Naive thymus-derived CD4-positive, alpha-beta T cell (primary cell): ENCODE measurements at regions not wholly inside any gene's neighbourhood (a gene's known extent, or its start where the extent isn't known, plus 50 kb on each side); places are given as distances from the start of the nearest gene placed in this dataset.

ENCODE experiments used
- ATAC-seq: fragments of 150-1000 bp; cut with Tn5 transposase; 2 replicates; pipeline ENCODE4 v1.10.0; 2021; ENCODE audit warnings: mild to moderate bottlenecking, moderate library complexity
- CTCF ChIA-PET: fragments of 350-600 bp; sonication (Branson Sonifier 250); formaldehyde crosslinking; loops from one replicate; lab custom pipeline; 2021; ENCODE audit warnings: antibody characterized with exemption; lab: Charles Lee
- POLR2A ChIA-PET: fragments of 350-600 bp; sonication (Branson Sonifier 250); formaldehyde crosslinking; loops from one replicate; lab custom pipeline; 2021; ENCODE audit warnings: antibody characterized with exemption, inconsistent platforms; lab: Charles Lee
- DNase-seq, 9 donors: peaks; one replicate each; pipeline versions ENCODE4 v3.0.0 to v3.0.0-alpha.2; 2020 to 2022; ENCODE audit warnings: mixed read lengths in 1 of 9
- H3K27ac ChIP-seq: one replicate; pipeline ENCODE4 v1.7.0; 2013; ENCODE audit warnings: mild to moderate bottlenecking, low read depth, low read length, moderate library complexity
- H3K27me3 ChIP-seq, 2 donors: one replicate each; pipeline ENCODE4 v1.7.0; 2013; ENCODE audit warnings: low read length in 2 of 2, mild to moderate bottlenecking in 2 of 2, moderate library complexity in 2 of 2; ENCODE audit not compliant: control insufficient read depth in 2 of 2, insufficient read depth in 2 of 2
- H3K36me3 ChIP-seq, 3 experiments: 1 replicate in 2 of 3; 2 replicates in 1 of 3; pipeline ENCODE4 v1.7.0; 2013; ENCODE audit warnings: low read length in 3 of 3, mild to moderate bottlenecking in 3 of 3, moderate library complexity in 1 of 3; ENCODE audit not compliant: insufficient read depth in 3 of 3, control insufficient read depth in 2 of 3
- H3K4me1 ChIP-seq, 2 donors: one replicate each; pipeline ENCODE4 v1.7.0; 2013; ENCODE audit warnings: low read length in 2 of 2, mild to moderate bottlenecking in 2 of 2, moderate library complexity in 1 of 2; ENCODE audit not compliant: control insufficient read depth in 2 of 2, insufficient read depth in 2 of 2
- H3K4me3 ChIP-seq: 2 replicates; pipeline ENCODE4 v1.7.0; 2013; ENCODE audit warnings: mild to moderate bottlenecking, low read length
- H3K9me3 ChIP-seq, 3 experiments: 1 replicate in 2 of 3; 2 replicates in 1 of 3; pipeline ENCODE4 v1.7.0; 2013; ENCODE audit warnings: low read length in 3 of 3; ENCODE audit not compliant: control insufficient read depth in 2 of 3
- H3K27ac Mint-ChIP-seq, 9 donors: one replicate each; pipeline ENCODE4 v1.8.0; 2020 to 2022; ENCODE audit warnings: mixed read lengths in 9 of 9, mild to moderate bottlenecking in 8 of 9, moderate library complexity in 5 of 9, inconsistent platforms in 2 of 9
- H3K27me3 Mint-ChIP-seq, 5 donors: one replicate each; pipeline ENCODE4 v1.8.0; 2021 to 2022; ENCODE audit warnings: mixed read lengths in 5 of 5, mild to moderate bottlenecking in 1 of 5
- H3K36me3 Mint-ChIP-seq, 5 donors: one replicate each; pipeline ENCODE4 v1.8.0; 2020 to 2022; ENCODE audit warnings: mixed read lengths in 5 of 5, mild to moderate bottlenecking in 3 of 5, inconsistent platforms in 1 of 5
- H3K4me1 Mint-ChIP-seq, 7 donors: one replicate each; pipeline ENCODE4 v1.8.0; 2020 to 2022; ENCODE audit warnings: mixed read lengths in 7 of 7, mild to moderate bottlenecking in 3 of 7, inconsistent platforms in 1 of 7
- H3K4me3 Mint-ChIP-seq, 10 donors: one replicate each; pipeline ENCODE4 v1.8.0; 2020 to 2022; ENCODE audit warnings: mild to moderate bottlenecking in 10 of 10, mixed read lengths in 10 of 10, moderate library complexity in 6 of 10, inconsistent platforms in 2 of 10
- H3K9me3 Mint-ChIP-seq, 11 donors: one replicate each; pipeline ENCODE4 v1.8.0; 2020 to 2022; ENCODE audit warnings: mixed read lengths in 11 of 11, mild to moderate bottlenecking in 4 of 11, inconsistent platforms in 1 of 11, moderate library complexity in 1 of 11
- intact Hi-C, 2 donors: fragments of 100-400 bp; cut with micrococcal nuclease; formaldehyde crosslinking; loops; one replicate each; pipeline ENCODE4 v1.15.1; 2023

DNA sequence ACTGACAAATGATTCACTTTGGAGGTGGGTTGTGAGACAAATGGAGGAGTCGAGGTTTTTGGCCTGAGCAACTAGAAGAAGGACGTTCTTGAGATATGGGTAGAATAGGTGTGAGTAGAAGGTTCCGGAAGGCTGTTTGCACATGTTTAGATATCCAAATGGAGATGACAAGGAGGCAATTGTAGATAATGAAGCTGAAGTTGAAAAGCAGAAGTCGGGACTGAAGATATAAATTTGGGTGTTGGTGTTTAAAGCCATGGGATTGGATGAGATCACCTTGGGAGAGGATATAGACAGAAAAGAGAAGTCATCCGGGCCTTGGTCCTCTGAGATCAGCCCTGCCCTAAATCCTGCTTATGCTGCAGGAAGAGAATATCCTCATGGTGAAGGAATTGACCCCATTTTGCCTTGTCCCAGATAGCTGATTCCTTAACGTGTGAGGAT lies 75.5 kb upstream of the CD44 start:
- Mint-ChIP-seq H3K9me3 (peaks cover 0 to 13% (median 0%) of the 10 kb centered on the region in 11 donors), H3K27me3 (peaks cover 0 to 7% (median 0%) of the 10 kb centered on the region in 5 donors), H3K27ac (no peak overlapping the region), H3K4me3 (no peak overlapping the region), H3K4me1 (peaks cover 31 to 57% (median 50%) of the 10 kb centered on the region in 7 donors), H3K36me3 (peaks cover 0 to 23% (median 0%) of the 10 kb centered on the region in 5 donors)
- Histone ChIP-seq H3K36me3 (no peaks in the 10 kb centered on the region), H3K27ac (no peak overlapping the region), H3K4me1 (peaks cover 33 to 41% of the 10 kb centered on the region in 2 donors), H3K9me3 (no peaks in the 10 kb centered on the region), H3K4me3 (no peak overlapping the region), H3K27me3 (no peaks in the 10 kb centered on the region)
- CTCF ChIA-PET, result no interaction called here
- POLR2A ChIA-PET, result interaction anchor here (0.6 to 4.0 kb wide), 8 partner anchors 10 to 57 kb away, joined by 3 to 21 read pairs (median 4); no protein-coding TSS in a partner anchor
- no peak for DNase-seq
- intact Hi-C loops, result no loop called here
- no peak for ATAC-seq

DNA sequence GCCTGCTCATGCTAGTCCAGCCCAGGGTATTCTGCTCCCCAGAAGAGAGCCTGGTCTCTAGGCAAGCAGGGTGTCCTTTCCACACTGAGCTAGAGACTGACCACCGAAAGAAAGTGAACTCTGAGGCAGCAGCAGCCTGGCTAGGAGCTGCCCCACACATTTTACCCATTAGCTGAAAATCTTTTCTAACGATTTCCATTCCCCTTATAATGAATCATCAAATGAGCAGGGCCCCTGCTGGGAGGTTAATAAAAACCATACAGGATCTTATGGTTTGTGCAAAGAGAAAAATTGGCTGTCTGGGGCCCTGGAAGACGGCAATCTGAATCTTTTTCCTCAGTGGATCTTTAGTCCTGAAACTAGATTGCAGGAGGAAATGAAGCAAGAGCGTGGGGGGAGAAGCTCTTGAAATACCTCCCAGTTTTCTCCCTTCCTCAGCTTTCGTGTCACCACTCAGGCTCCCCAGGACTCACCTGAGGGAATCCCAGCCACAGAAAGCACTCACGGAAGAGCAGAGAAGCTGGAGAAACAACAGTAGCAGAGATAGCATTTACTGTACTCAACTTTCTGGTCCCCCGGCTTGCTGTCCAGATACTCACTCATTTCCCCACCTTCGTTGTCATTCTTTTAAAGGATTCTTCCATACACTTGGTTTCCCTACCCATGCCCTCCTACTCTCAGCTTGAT lies 74.7 kb upstream of the CD44 start:
- DNase-seq (no peak), ATAC-seq (no peak)
- Mint-ChIP-seq H3K27me3 (peaks cover 0 to 7% (median 0%) of the 10 kb centered on the region in 5 donors), H3K36me3 (peaks cover 0 to 18% (median 4%) of the 10 kb centered on the region in 5 donors), H3K4me1 (peaks cover 23 to 55% (median 42%) of the 10 kb centered on the region in 7 donors), H3K27ac (no peak overlapping the region), H3K4me3 (no peak overlapping the region), H3K9me3 (peaks cover 0 to 13% (median 1%) of the 10 kb centered on the region in 11 donors)
- no peak overlapping the region for H3K4me3 ChIP-seq
- peaks cover 26 to 38% of the 10 kb centered on the region in 2 donors for H3K4me1 ChIP-seq
- CTCF ChIA-PET, result interaction anchor here (0.5 to 1.0 kb wide), 2 partner anchors 12 to 124 kb away, joined by 3 read pairs; no protein-coding TSS in a partner anchor
- no peaks in the 10 kb centered on the region for H3K27me3 ChIP-seq
- H3K9me3 ChIP-seq, result no peaks in the 10 kb centered on the region
- H3K27ac ChIP-seq, result no peak overlapping the region
- intact Hi-C loops, result no loop called here
- no peaks in the 10 kb centered on the region for H3K36me3 ChIP-seq
- POLR2A ChIA-PET, result interaction anchor here (0.6 to 4.0 kb wide), 8 partner anchors 10 to 75 kb away, joined by 3 to 21 read pairs (median 4); no protein-coding TSS in a partner anchor

GRCh38 chr11:35065566-35065965 lies 73.4 kb upstream of the CD44 start:
- Histone ChIP-seq H3K4me3 (no peak overlapping the region), H3K27ac (no peak overlapping the region), H3K36me3 (no peaks in the 10 kb centered on the region), H3K9me3 (peaks cover 0 to 2% (median 0%) of the 10 kb centered on the region in 3 experiments), H3K4me1 (peaks cover 14 to 34% of the 10 kb centered on the region in 2 donors), H3K27me3 (no peaks in the 10 kb centered on the region)
- DNase-seq (no peak), ATAC-seq (no peak)
- POLR2A ChIA-PET, result interaction anchor here (0.7 to 4.0 kb wide), 4 partner anchors 9 to 73 kb away, joined by 4 to 21 read pairs (median 8); partner anchors contain the start of gene CD44
- no peak overlapping the region for H3K4me3 Mint-ChIP-seq
- H3K9me3 Mint-ChIP-seq, result peaks cover 0 to 24% (median 13%) of the 10 kb centered on the region in 11 donors
- CTCF ChIA-PET, result no interaction called here
- H3K36me3 Mint-ChIP-seq, result peaks cover 0 to 29% (median 13%) of the 10 kb centered on the region in 5 donors
- peaks cover 0 to 7% (median 0%) of the 10 kb centered on the region in 5 donors for H3K27me3 Mint-ChIP-seq
- peaks cover 13 to 50% (median 37%) of the 10 kb centered on the region in 7 donors for H3K4me1 Mint-ChIP-seq
- intact Hi-C loops, result no loop called here
- H3K27ac Mint-ChIP-seq, result peak overlapping the region in 5 of 9 donors; percentile 1 to 53 (median 19)

- H3K36me3 Mint-ChIP-seq, result peaks cover 0 to 33% (median 13%) of the 10 kb centered on the region in 5 donors
- peak; percentile 25 for ATAC-seq
- H3K36me3 ChIP-seq, result no peaks in the 10 kb centered on the region
- H3K27ac ChIP-seq, result no peak overlapping the region
- H3K4me3 ChIP-seq, result no peak overlapping the region
- peak overlapping the region in 4 of 10 donors; percentile 7 to 55 (median 48) for H3K4me3 Mint-ChIP-seq
- peaks cover 0 to 27% (median 15%) of the 10 kb centered on the region in 11 donors for H3K9me3 Mint-ChIP-seq
- peaks cover 0 to 7% (median 0%) of the 10 kb centered on the region in 5 donors for H3K27me3 Mint-ChIP-seq
- no peaks in the 10 kb centered on the region for H3K27me3 ChIP-seq
- ChIA-PET CTCF (no interaction called here), POLR2A (interaction anchor here (0.6 to 4.0 kb wide), 9 partner anchors 9 to 1026 kb away, joined by 3 to 21 read pairs (median 5); partner anchors contain the start of gene CD44)
- no peak for DNase-seq
- peaks cover 0 to 6% (median 0%) of the 10 kb centered on the region in 3 experiments for H3K9me3 ChIP-seq
- peak overlapping the region in 8 of 9 donors; percentile 15 to 70 (median 56) for H3K27ac Mint-ChIP-seq
- peaks cover 13 to 53% (median 38%) of the 10 kb centered on the region in 7 donors for H3K4me1 Mint-ChIP-seq
- peaks cover 14 to 34% of the 10 kb centered on the region in 2 donors for H3K4me1 ChIP-seq
- intact Hi-C loops, result loop anchor here (2.0 kb wide), 1 partner anchor 15 kb away; no protein-coding TSS in a partner anchor
Measured at GRCh38 chr11:35066030-35066429, 72.9 kb upstream of the CD44 start.

- H3K9me3 Mint-ChIP-seq, result peaks cover 0 to 27% (median 15%) of the 10 kb centered on the region in 11 donors
- Histone ChIP-seq H3K27ac (no peak overlapping the region), H3K27me3 (no peaks in the 10 kb centered on the region), H3K9me3 (peaks cover 0 to 6% (median 0%) of the 10 kb centered on the region in 3 experiments), H3K4me3 (no peak overlapping the region), H3K36me3 (no peaks in the 10 kb centered on the region), H3K4me1 (peaks cover 19 to 34% of the 10 kb centered on the region in 2 donors)
- DNase-seq, result peak in 1 of 9 donors; percentile 44
- H3K27ac Mint-ChIP-seq, result peak overlapping the region; percentile 34 to 80 (median 60)
- ChIA-PET POLR2A (interaction anchor here (0.6 to 2.0 kb wide), 10 partner anchors 10 to 114 kb away, joined by 3 to 10 read pairs (median 4); partner anchors contain the start of gene CD44), CTCF (interaction anchor here (1.1 to 1.4 kb wide), 3 partner anchors 11 to 73 kb away, joined by 3 to 4 read pairs (median 4); no protein-coding TSS in a partner anchor)
- peaks cover 0 to 33% (median 13%) of the 10 kb centered on the region in 5 donors for H3K36me3 Mint-ChIP-seq
- H3K4me1 Mint-ChIP-seq, result peaks cover 16 to 54% (median 37%) of the 10 kb centered on the region in 7 donors
- H3K4me3 Mint-ChIP-seq, result peak overlapping the region; percentile 1 to 69 (median 46)
- H3K27me3 Mint-ChIP-seq, result peaks cover 0 to 7% (median 0%) of the 10 kb centered on the region in 5 donors
- intact Hi-C loops, result loop anchor here (1.0 to 2.0 kb wide), 3 partner anchors 8 to 16 kb away; no protein-coding TSS in a partner anchor
- ATAC-seq, result peak; percentile 86
Measured at GRCh38 chr11:35066783-35067423, 72.1 kb upstream of the CD44 start.

DNA sequence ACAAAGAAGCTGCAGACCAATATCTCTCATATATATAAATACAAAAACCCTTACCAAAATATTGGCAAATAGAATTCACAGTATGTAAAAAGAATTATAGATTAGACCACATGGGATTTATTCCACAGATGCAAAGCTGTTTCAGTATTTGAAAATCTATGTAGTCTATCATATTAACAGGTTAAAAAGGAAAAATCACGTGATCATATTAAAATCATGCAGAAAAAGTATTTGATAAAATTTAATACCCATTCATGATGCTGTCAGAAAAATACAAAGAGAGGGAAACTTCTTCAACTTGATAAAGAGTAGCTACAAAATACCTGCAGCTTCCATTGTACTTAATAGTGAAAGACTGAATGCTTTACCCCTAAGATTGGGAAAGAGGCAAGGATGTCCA lies 67.2 kb upstream of the CD44 start:
- Histone ChIP-seq H3K36me3 (no peaks in the 10 kb centered on the region), H3K27me3 (no peaks in the 10 kb centered on the region), H3K9me3 (peaks cover 0 to 6% (median 0%) of the 10 kb centered on the region in 3 experiments), H3K27ac (no peak overlapping the region), H3K4me1 (peaks cover 30 to 34% of the 10 kb centered on the region in 2 donors), H3K4me3 (no peak overlapping the region)
- ChIA-PET CTCF (interaction anchor here (1.4 kb wide), 1 partner anchor 35 kb away, joined by 3 read pairs; no protein-coding TSS in a partner anchor), POLR2A (interaction anchor here (0.6 to 2.3 kb wide), 6 partner anchors 10 to 228 kb away, joined by 3 to 8 read pairs (median 4); no protein-coding TSS in a partner anchor)
- peak overlapping the region in 8 of 9 donors; percentile 62 to 90 (median 72) for H3K27ac Mint-ChIP-seq
- H3K36me3 Mint-ChIP-seq, result peaks cover 0 to 36% (median 11%) of the 10 kb centered on the region in 5 donors
- H3K4me1 Mint-ChIP-seq, result peaks cover 37 to 79% (median 60%) of the 10 kb centered on the region in 7 donors
- peaks cover 0 to under 1% (median 0%) of the 10 kb centered on the region in 5 donors for H3K27me3 Mint-ChIP-seq
- intact Hi-C loops, result loop anchor here in 1 of 2 donors (2.0 kb wide), 1 partner anchor 15 kb away; no protein-coding TSS in a partner anchor
- DNase-seq, result no peak
- peak overlapping the region in 8 of 10 donors; percentile 22 to 62 (median 52) for H3K4me3 Mint-ChIP-seq
- no peak for ATAC-seq
- peaks cover 4 to 32% (median 15%) of the 10 kb centered on the region in 11 donors for H3K9me3 Mint-ChIP-seq
